OCI-LY1 (cell line): ENCODE measurements at regions not wholly inside any gene's neighbourhood (a gene's known extent, or its start where the extent isn't known, plus 50 kb on each side); places are given as distances from the start of the nearest gene placed in this dataset.

Experiments
- EZH2 ChIP-seq: fragments of 200-600 bp; sonication (generic), shearing (Covaris generic); IDR thresholded peaks from 2 replicates; pipeline ENCODE4 v1.8.0; 2017; ENCODE audit warnings: borderline replicate concordance, mixed run types, mild to moderate bottlenecking, antibody characterized with exemption, low read length, moderate library complexity, mixed read lengths
- TF ChIP-seq, protein P1 (sequence below): fragments of 200-600 bp; sonication (generic), shearing (Covaris generic); IDR thresholded peaks from 2 replicates; pipeline ENCODE4 v1.5.1; 2017; ENCODE audit warnings: mild to moderate bottlenecking, antibody characterized with exemption, low read length, moderate library complexity, mixed read lengths

DNA sequence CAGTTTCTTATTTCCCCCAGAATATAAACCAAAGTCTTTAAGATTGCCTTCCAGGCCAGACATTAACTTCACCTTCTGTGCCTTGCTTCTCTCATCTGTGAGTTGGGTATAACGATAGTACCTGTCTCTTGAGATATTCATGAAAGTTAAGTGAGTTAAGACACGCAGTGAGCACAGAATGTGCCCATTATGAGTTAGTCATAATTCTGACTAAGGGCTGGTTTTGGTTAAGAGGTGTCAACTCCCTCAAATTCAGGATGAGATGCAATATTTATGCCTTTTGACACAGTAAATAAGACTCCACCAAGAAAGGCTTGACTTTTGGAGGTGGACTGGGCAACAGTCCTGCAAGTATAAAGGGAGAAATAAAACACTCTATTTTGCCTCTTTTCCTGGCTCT lies 528.7 kb upstream of the IGFBP3 start:
- TF ChIP-seq, protein P1, sequence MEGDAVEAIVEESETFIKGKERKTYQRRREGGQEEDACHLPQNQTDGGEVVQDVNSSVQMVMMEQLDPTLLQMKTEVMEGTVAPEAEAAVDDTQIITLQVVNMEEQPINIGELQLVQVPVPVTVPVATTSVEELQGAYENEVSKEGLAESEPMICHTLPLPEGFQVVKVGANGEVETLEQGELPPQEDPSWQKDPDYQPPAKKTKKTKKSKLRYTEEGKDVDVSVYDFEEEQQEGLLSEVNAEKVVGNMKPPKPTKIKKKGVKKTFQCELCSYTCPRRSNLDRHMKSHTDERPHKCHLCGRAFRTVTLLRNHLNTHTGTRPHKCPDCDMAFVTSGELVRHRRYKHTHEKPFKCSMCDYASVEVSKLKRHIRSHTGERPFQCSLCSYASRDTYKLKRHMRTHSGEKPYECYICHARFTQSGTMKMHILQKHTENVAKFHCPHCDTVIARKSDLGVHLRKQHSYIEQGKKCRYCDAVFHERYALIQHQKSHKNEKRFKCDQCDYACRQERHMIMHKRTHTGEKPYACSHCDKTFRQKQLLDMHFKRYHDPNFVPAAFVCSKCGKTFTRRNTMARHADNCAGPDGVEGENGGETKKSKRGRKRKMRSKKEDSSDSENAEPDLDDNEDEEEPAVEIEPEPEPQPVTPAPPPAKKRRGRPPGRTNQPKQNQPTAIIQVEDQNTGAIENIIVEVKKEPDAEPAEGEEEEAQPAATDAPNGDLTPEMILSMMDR = no peak
- TF ChIP-seq EZH2 = no peak
